ENCODE measurements at regions not wholly inside any gene's neighbourhood (a gene's known extent, or its start where the extent isn't known, plus 50 kb on each side); places are given as distances from the start of the nearest gene placed in this dataset.

DNA sequence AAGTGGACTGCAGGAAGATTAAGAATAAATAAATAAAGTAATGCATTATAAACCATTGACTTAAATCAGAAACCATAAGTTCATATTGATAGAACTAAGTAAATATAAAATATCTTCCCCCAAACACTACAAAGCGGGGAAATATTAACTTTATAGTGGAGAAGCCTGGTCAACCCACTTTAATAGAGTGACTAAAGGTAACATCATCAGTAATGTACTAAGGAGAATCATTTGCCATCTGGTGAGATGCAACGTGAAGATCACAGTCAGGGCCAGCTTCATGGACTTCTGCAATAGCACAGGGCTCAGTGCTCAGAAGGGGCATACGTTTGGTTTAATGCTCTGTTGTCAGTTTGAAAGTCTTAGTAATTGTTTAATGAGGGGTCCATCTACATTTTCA, 58.8 kb upstream of the CD83 start:
- no peaks in the 10 kb centered on the region for H3K9me3 ChIP-seq (ENCODE audit: control insufficient read depth in 4 of 4, low read length in 3 of 4)
- no peak for DNase-seq (ENCODE audit: low spot score)
- H3K9ac ChIP-seq (ENCODE audit: low read depth in 1 of 2, low read length in 2 of 2) = no peak overlapping the region
- peaks cover 0 to 12% (median 1%) of the 10 kb centered on the region in 4 donors for H3K4me1 ChIP-seq (ENCODE audit: control insufficient read depth in 4 of 4, insufficient read depth in 4 of 4, low read length in 3 of 4)
- H3K4me3 ChIP-seq (ENCODE audit: low read depth in 1 of 3, low read length in 3 of 3) = no peak overlapping the region
- TF ChIP-seq JUND (IDR thresholded peaks at IDR 0.05) = no peak
- no peak for TF ChIP-seq FOXA1 (IDR thresholded peaks at IDR 0.05)
- TF ChIP-seq GABPA (IDR thresholded peaks at IDR 0.05 in 1 of 2, conservative IDR thresholded peaks at IDR 0.05 in 1 of 2) = no peak
- TF ChIP-seq EGR1 (IDR thresholded peaks at IDR 0.05; ENCODE audit: low read depth in 2 of 2) = no peak
- TF ChIP-seq, protein P1, sequence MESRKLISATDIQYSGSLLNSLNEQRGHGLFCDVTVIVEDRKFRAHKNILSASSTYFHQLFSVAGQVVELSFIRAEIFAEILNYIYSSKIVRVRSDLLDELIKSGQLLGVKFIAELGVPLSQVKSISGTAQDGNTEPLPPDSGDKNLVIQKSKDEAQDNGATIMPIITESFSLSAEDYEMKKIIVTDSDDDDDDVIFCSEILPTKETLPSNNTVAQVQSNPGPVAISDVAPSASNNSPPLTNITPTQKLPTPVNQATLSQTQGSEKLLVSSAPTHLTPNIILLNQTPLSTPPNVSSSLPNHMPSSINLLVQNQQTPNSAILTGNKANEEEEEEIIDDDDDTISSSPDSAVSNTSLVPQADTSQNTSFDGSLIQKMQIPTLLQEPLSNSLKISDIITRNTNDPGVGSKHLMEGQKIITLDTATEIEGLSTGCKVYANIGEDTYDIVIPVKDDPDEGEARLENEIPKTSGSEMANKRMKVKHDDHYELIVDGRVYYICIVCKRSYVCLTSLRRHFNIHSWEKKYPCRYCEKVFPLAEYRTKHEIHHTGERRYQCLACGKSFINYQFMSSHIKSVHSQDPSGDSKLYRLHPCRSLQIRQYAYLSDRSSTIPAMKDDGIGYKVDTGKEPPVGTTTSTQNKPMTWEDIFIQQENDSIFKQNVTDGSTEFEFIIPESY (IDR thresholded peaks at IDR 0.05) = no peak
- H3K36me3 ChIP-seq (ENCODE audit: control insufficient read depth in 4 of 4, insufficient read depth in 3 of 4, low read depth in 1 of 4, low read length in 3 of 4) = no peaks in the 10 kb centered on the region
- WGBS = 71% methylated on average over 3 of the region's 3 CpGs
- no peak overlapping the region for H3K27ac ChIP-seq (ENCODE audit: low read depth in 1 of 2, low read length in 2 of 2)
- H3K27me3 ChIP-seq (ENCODE audit: control insufficient read depth in 4 of 4, insufficient read depth in 4 of 4, low read length in 3 of 4) = no peaks in the 10 kb centered on the region

DNA sequence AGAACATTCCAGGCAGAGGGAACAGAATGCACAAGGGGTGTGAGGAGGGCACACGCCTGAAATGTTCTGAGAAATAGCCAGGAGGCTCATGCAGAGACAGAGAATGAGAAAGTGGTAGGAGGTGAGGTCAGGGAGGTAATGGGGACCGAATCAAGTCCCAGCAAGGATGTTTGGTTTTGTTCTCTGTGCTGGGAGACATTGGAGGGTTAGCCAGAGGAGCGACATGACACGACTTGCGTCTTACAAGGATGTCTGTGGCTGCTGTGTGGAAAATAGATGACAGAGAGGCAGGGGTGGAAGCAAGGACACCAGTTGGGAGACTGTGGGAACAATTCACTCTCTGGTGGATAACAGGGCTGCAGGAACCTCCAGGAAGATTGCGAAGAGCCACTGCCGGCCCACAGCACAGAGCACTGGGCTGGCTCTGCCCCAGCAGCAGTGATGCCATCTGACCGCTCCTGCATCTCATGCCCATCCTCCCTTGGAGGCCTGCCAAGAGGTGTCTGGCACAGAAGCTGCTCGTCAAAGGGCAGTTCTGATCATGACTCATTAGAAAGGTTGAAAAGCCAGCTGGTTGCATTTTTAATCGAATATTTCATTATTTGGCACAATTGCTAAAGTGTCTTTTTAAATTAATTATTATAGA, 57.7 kb upstream of the CD83 start:
- peaks cover 0 to 12% (median 1%) of the 10 kb centered on the region in 4 donors for H3K4me1 ChIP-seq (ENCODE audit: control insufficient read depth in 4 of 4, insufficient read depth in 4 of 4, low read length in 3 of 4)
- no peaks in the 10 kb centered on the region for H3K27me3 ChIP-seq (ENCODE audit: control insufficient read depth in 4 of 4, insufficient read depth in 4 of 4, low read length in 3 of 4)
- 54% methylated on average over 10 of the region's 10 CpGs for WGBS
- no peak overlapping the region for H3K9ac ChIP-seq (ENCODE audit: low read depth in 1 of 2, low read length in 2 of 2)
- DNase-seq (ENCODE audit: low spot score) = no peak
- no peak overlapping the region for H3K4me3 ChIP-seq (ENCODE audit: low read depth in 1 of 3, low read length in 3 of 3)
- no peak overlapping the region for H3K27ac ChIP-seq (ENCODE audit: low read depth in 1 of 2, low read length in 2 of 2)
- H3K36me3 ChIP-seq (ENCODE audit: control insufficient read depth in 4 of 4, insufficient read depth in 3 of 4, low read depth in 1 of 4, low read length in 3 of 4) = no peaks in the 10 kb centered on the region
- no peaks in the 10 kb centered on the region for H3K9me3 ChIP-seq (ENCODE audit: control insufficient read depth in 4 of 4, low read length in 3 of 4)
- TF ChIP-seq HNF4A (conservative IDR thresholded peaks at IDR 0.05) (peak; percentile 16 to 22), NR2F2 (IDR thresholded peaks at IDR 0.05) (no peak), YY1 (IDR thresholded peaks at IDR 0.05) (no peak), RXRA (IDR thresholded peaks at IDR 0.05) (peak in 1 of 2 donors; percentile 22), FOXA1 (IDR thresholded peaks at IDR 0.05) (no peak), RAD21 (IDR thresholded peaks at IDR 0.05) (peak in 1 of 2 donors; percentile 20), GABPA (IDR thresholded peaks at IDR 0.05 in 1 of 2, conservative IDR thresholded peaks at IDR 0.05 in 1 of 2) (no peak), SP1 (IDR thresholded peaks at IDR 0.05) (no peak), HNF4G (IDR thresholded peaks at IDR 0.05) (no peak), JUND (IDR thresholded peaks at IDR 0.05) (peak; percentile 65 to 70), TAF1 (conservative IDR thresholded peaks at IDR 0.05) (no peak)
- TF ChIP-seq, protein P2, sequence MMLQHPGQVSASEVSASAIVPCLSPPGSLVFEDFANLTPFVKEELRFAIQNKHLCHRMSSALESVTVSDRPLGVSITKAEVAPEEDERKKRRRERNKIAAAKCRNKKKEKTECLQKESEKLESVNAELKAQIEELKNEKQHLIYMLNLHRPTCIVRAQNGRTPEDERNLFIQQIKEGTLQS (IDR thresholded peaks at IDR 0.05) = peak; percentile 45
- TF ChIP-seq, protein P3, sequence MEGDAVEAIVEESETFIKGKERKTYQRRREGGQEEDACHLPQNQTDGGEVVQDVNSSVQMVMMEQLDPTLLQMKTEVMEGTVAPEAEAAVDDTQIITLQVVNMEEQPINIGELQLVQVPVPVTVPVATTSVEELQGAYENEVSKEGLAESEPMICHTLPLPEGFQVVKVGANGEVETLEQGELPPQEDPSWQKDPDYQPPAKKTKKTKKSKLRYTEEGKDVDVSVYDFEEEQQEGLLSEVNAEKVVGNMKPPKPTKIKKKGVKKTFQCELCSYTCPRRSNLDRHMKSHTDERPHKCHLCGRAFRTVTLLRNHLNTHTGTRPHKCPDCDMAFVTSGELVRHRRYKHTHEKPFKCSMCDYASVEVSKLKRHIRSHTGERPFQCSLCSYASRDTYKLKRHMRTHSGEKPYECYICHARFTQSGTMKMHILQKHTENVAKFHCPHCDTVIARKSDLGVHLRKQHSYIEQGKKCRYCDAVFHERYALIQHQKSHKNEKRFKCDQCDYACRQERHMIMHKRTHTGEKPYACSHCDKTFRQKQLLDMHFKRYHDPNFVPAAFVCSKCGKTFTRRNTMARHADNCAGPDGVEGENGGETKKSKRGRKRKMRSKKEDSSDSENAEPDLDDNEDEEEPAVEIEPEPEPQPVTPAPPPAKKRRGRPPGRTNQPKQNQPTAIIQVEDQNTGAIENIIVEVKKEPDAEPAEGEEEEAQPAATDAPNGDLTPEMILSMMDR (IDR thresholded peaks at IDR 0.05; ENCODE audit: low read depth, low read length, missing input control) = no peak
- TF ChIP-seq, protein P4, sequence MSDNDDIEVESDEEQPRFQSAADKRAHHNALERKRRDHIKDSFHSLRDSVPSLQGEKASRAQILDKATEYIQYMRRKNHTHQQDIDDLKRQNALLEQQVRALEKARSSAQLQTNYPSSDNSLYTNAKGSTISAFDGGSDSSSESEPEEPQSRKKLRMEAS (IDR thresholded peaks at IDR 0.05) = no peak
- TF ChIP-seq, protein P1 (IDR thresholded peaks at IDR 0.05) = no peak
